Gastrocnemius medialis (tissue), 4 donors: ENCODE measurements at regions not wholly inside any gene's neighbourhood (a gene's known extent, or its start where the extent isn't known, plus 50 kb on each side); places are given as distances from the start of the nearest gene placed in this dataset.

Experiments
- ATAC-seq, 2 donors: fragments of 150-250 bp; one replicate each; pipeline ENCODE4 v1.9.1; 2016
- DNase-seq, 2 donors: peaks; one replicate each; pipeline ENCODE4 v3.0.0-alpha.2; 2019
- H3K27ac ChIP-seq, 4 donors: fragments of 200-600 bp; sonication (generic); 1 replicate in 1 of 4; 2 replicates in 3 of 4; pipeline ENCODE4 v1.5.1; 2016 to 2018; ENCODE audit warnings: mild to moderate bottlenecking in 2 of 4, moderate library complexity in 1 of 4
- H3K27me3 ChIP-seq, 3 donors: fragments of 200-600 bp; sonication (generic) in 2 of 3; 1 replicate in 1 of 3; 2 replicates in 2 of 3; pipeline versions ENCODE4 v1.5.1 to v1.6.0; 2016 to 2019; ENCODE audit warnings: mild to moderate bottlenecking in 1 of 3, moderate library complexity in 1 of 3
- H3K36me3 ChIP-seq, 2 donors: fragments of 200-600 bp; sonication (generic) in 1 of 2; one replicate each; pipeline ENCODE4 v1.5.1; 2017 to 2018
- H3K4me1 ChIP-seq, 2 donors: fragments of 200-600 bp; sonication (generic) in 1 of 2; one replicate each; pipeline ENCODE4 v1.5.1; 2016 to 2017; ENCODE audit warnings: mild to moderate bottlenecking in 2 of 2
- H3K4me3 ChIP-seq, 4 donors: fragments of 200-600 bp; sonication (generic) in 3 of 4; 1 replicate in 1 of 4; 2 replicates in 3 of 4; pipeline ENCODE4 v1.5.1; 2016 to 2019; ENCODE audit warnings: mild to moderate bottlenecking in 2 of 4
- H3K9me3 ChIP-seq, 3 donors: fragments of 200-600 bp; sonication (generic) in 2 of 3; 1 replicate in 1 of 3; 2 replicates in 2 of 3; pipeline ENCODE4 v1.5.1; 2016 to 2019
- POLR2A ChIP-seq, 2 donors: fragments of 450-650 bp; IDR thresholded peaks; one replicate each; pipeline ENCODE4 v1.6.1; 2017; ENCODE audit warnings: antibody characterized with exemption in 2 of 2, mild to moderate bottlenecking in 2 of 2, moderate library complexity in 2 of 2
- in situ Hi-C, 4 donors: fragments of 200-750 bp; cut with MboI; loops; one replicate each; pipeline versions ENCODE4 v1.15.0 to v1.8.0; 2017; ENCODE audit warnings: low sequenced_read_pairs in 4 of 4
- intact Hi-C: fragments of 100-400 bp; cut with DNase I; formaldehyde crosslinking; loops from one replicate; pipeline ENCODE4 v1.15.1; 2023; ENCODE audit warnings: low total_unique reads
- TF ChIP-seq, protein P1 (sequence below), 5 experiments: fragments of 450-650 bp in 3 of 5; fragments of 200-600 bp in 2 of 5; sonication (generic) in 2 of 5; IDR thresholded peaks in 4 of 5; conservative IDR thresholded peaks in 1 of 5; 1 replicate in 4 of 5; 2 replicates in 1 of 5; pipeline ENCODE4 v1.5.1; 2016 to 2019; ENCODE audit warnings: antibody characterized with exemption in 5 of 5, mild to moderate bottlenecking in 3 of 5, moderate library complexity in 3 of 5

DNA sequence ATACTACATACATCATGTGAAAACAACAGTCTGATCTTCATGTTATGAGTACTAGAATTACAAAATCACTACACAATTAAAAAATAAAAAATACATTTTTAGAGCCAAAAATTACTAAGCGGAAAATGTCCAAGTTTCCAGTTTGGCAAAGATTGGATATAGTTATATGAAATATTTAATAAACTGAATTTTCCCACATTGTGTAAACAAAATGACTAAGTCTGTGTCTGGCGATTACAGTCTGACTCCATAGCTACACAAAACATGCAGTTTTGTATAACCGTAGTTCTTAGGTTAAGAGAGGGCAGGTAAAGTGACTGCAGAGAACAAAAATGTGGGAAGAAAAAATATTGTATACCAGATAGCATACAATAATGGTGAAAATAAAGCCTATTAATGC lies 59.2 kb upstream of the TMEM47 start:
- no peak for DNase-seq
- ATAC-seq: no peak
- in situ Hi-C loops: loop anchor here in 1 of 4 donors (25.0 kb wide), 1 partner anchor 104 kb away; no protein-coding TSS in a partner anchor
- Histone ChIP-seq H3K9me3 (no peaks in the 10 kb centered on the region), H3K27me3 (no peaks in the 10 kb centered on the region), H3K27ac (no peak overlapping the region), H3K4me3 (no peak overlapping the region), H3K36me3 (no peaks in the 10 kb centered on the region), H3K4me1 (no peaks in the 10 kb centered on the region)
- intact Hi-C loops: no loop called here
- TF ChIP-seq POLR2A (IDR thresholded peaks at IDR 0.05): no peak
- TF ChIP-seq, protein P1, sequence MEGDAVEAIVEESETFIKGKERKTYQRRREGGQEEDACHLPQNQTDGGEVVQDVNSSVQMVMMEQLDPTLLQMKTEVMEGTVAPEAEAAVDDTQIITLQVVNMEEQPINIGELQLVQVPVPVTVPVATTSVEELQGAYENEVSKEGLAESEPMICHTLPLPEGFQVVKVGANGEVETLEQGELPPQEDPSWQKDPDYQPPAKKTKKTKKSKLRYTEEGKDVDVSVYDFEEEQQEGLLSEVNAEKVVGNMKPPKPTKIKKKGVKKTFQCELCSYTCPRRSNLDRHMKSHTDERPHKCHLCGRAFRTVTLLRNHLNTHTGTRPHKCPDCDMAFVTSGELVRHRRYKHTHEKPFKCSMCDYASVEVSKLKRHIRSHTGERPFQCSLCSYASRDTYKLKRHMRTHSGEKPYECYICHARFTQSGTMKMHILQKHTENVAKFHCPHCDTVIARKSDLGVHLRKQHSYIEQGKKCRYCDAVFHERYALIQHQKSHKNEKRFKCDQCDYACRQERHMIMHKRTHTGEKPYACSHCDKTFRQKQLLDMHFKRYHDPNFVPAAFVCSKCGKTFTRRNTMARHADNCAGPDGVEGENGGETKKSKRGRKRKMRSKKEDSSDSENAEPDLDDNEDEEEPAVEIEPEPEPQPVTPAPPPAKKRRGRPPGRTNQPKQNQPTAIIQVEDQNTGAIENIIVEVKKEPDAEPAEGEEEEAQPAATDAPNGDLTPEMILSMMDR (IDR thresholded peaks at IDR 0.05 in 4 of 5, conservative IDR thresholded peaks at IDR 0.05 in 1 of 5): no peak

DNA sequence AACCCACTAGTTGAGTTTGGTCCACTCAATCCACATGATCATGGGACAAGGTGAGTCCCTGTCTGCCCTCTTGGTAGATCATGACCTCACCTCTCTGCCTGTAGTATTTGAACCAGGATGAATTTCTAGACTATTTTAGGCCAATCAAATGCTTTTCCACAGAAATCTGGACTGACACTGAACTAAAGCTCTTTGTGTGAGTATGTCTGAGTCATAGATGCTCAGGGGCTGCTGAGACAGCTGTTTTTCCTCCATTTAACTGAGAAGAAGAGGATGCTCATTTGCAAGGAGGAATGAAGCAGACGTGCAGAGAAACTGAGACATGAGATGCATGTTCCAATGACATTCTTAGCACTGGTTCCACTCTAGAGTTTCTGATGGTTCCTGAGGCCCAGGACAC lies 77.3 kb upstream of the TMEM47 start:
- H3K36me3 ChIP-seq: no peaks in the 10 kb centered on the region
- no peak overlapping the region for H3K27ac ChIP-seq
- H3K9me3 ChIP-seq: no peaks in the 10 kb centered on the region
- intact Hi-C loops: no loop called here
- no peaks in the 10 kb centered on the region for H3K27me3 ChIP-seq
- DNase-seq: no peak
- no peak overlapping the region for H3K4me3 ChIP-seq
- TF ChIP-seq POLR2A (IDR thresholded peaks at IDR 0.05): no peak
- TF ChIP-seq, protein P1 (IDR thresholded peaks at IDR 0.05 in 4 of 5, conservative IDR thresholded peaks at IDR 0.05 in 1 of 5): no peak
- in situ Hi-C loops: no loop called here
- no peak for ATAC-seq
- H3K4me1 ChIP-seq: no peaks in the 10 kb centered on the region

DNA sequence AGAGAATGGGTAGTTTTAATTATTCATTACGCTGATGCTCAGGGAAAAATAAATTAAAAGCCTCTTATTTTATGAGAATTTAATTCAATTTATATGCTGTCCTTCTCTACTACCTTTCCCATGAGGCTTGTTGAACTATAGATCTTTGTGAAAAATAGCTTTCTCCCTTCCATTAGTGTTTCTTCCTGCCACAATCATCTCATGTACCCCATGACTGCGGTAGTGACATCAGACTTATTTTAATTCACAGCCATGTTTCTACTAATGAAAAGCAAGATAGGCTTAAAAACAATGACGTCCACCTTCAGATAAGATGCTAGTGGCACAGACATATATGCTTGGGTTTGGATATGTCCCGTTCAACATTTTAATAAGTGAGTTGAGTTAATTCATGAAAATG lies 87.4 kb upstream of the TMEM47 start:
- Histone ChIP-seq H3K36me3 (no peaks in the 10 kb centered on the region), H3K4me1 (no peaks in the 10 kb centered on the region), H3K27ac (no peak overlapping the region), H3K9me3 (no peaks in the 10 kb centered on the region), H3K4me3 (no peak overlapping the region), H3K27me3 (no peaks in the 10 kb centered on the region)
- no peak for TF ChIP-seq POLR2A (IDR thresholded peaks at IDR 0.05)
- TF ChIP-seq, protein P1 (IDR thresholded peaks at IDR 0.05 in 4 of 5, conservative IDR thresholded peaks at IDR 0.05 in 1 of 5): no peak
- ATAC-seq (no peak), DNase-seq (no peak)
- in situ Hi-C loops: no loop called here
- intact Hi-C loops: no loop called here

DNA sequence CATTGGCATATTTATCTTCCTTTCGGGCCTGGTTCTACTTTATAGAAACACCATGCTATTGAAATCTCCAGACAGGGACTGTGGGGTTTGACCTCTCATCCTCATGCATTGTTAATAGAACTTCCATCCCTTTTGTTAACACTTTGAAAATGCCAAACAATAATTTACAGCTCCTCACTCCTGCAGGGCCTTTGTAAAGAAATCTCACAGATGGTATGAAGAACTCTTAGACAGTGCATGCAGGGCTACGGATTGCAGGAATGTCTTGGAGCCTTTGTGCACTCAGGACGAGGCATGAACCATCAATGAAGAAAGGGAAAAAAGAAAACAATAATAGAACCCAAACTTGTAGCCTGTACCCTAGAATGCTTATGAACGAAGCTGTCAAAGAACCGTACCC lies 92.8 kb upstream of the TMEM47 start:
- no peak for TF ChIP-seq POLR2A (IDR thresholded peaks at IDR 0.05)
- TF ChIP-seq, protein P1 (IDR thresholded peaks at IDR 0.05 in 4 of 5, conservative IDR thresholded peaks at IDR 0.05 in 1 of 5): no peak
- Histone ChIP-seq H3K36me3 (no peaks in the 10 kb centered on the region), H3K27ac (no peak overlapping the region), H3K4me3 (no peak overlapping the region), H3K9me3 (no peaks in the 10 kb centered on the region), H3K27me3 (no peaks in the 10 kb centered on the region), H3K4me1 (no peaks in the 10 kb centered on the region)
- DNase-seq (no peak), ATAC-seq (no peak)
- in situ Hi-C loops (no loop called here), intact Hi-C loops (no loop called here)

DNA sequence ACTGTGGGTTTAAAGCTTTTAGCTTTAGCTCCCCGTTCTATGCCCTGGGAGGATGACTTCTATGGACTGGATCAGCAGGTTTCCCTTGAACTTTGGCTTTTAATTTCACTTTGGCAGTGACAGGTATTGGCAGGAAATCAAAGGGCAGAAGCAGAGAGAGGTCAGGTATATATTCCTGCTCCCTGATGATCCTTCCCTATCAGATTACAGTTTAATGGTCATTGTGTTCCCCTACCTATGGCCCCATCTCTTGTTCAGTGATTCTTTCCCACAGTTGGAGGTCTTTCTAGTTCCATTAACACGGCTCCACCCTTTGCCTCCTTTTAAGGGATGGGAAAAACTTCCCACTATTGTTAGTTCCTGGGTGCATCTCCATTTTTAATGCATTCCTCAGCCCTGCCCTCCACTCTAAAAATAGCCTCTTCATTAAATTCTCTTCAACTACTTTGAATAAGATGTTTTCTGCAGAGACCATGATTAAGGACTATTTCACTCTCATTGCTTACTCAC lies 107.8 kb upstream of the TMEM47 start:
- no peak for ATAC-seq
- Histone ChIP-seq H3K4me3 (no peak overlapping the region), H3K4me1 (no peaks in the 10 kb centered on the region), H3K27me3 (no peaks in the 10 kb centered on the region), H3K27ac (no peak overlapping the region), H3K36me3 (no peaks in the 10 kb centered on the region), H3K9me3 (no peaks in the 10 kb centered on the region)
- no peak for TF ChIP-seq POLR2A (IDR thresholded peaks at IDR 0.05)
- TF ChIP-seq, protein P1 (IDR thresholded peaks at IDR 0.05 in 4 of 5, conservative IDR thresholded peaks at IDR 0.05 in 1 of 5): no peak
- intact Hi-C loops (no loop called here), in situ Hi-C loops (no loop called here)
- no peak for DNase-seq
